ENCODE measurements at regions not wholly inside any gene's neighbourhood (a gene's known extent, or its start where the extent isn't known, plus 50 kb on each side); places are given as distances from the start of the nearest gene placed in this dataset.

GRCh38 chr9:73855206-73855605 lies 641.9 kb upstream of the RORB start:
- no peak overlapping the region for H4K8ac ChIP-seq (ENCODE audit: low read depth in 2 of 2, low read length in 2 of 2)
- no peaks in the 10 kb centered on the region for H3K36me3 ChIP-seq (ENCODE audit: control insufficient read depth, insufficient read depth, low read length)
- H3K4me2 ChIP-seq (ENCODE audit: low read depth, low read length) = no peak overlapping the region
- no peaks in the 10 kb centered on the region for H3K79me1 ChIP-seq (ENCODE audit: low read depth in 1 of 2, low read length in 2 of 2)
- H4K5ac ChIP-seq (ENCODE audit: low read depth, low read length) = no peak overlapping the region
- H3K9ac ChIP-seq (ENCODE audit: low read depth, low read length) = no peak overlapping the region
- no peaks in the 10 kb centered on the region for H3K27me3 ChIP-seq (ENCODE audit: control insufficient read depth, insufficient read depth, low read length)
- ChIA-PET CTCF (no interaction called here), POLR2A (ENCODE audit: unreplicated experiment) (no interaction called here)
- intact Hi-C loops (cut with micrococcal nuclease) (no loop called here), dilution Hi-C loops (cut with HindIII; ENCODE audit: low sequenced_read_pairs, unreplicated experiment) (no loop called here), in situ Hi-C loops (cut with MboI; ENCODE audit: low sequenced_read_pairs) (no loop called here)
- H2BK20ac ChIP-seq (ENCODE audit: low read depth, low read length) = no peak overlapping the region
- ATAC-seq (ENCODE audit: low read depth) = no peak
- DNase-seq = no peak
- H2AFZ ChIP-seq (replicated peaks; ENCODE audit: low read length, poor library complexity) = no peak overlapping the region
- no peak overlapping the region for H2AK5ac ChIP-seq (ENCODE audit: low read depth, low read length)
- no peak overlapping the region for H4K91ac ChIP-seq (ENCODE audit: insufficient read depth, low read depth, low read length)
- H2BK5ac ChIP-seq (ENCODE audit: low read depth, low read length, poor library complexity, severe bottlenecking) = no peak overlapping the region
- no peak overlapping the region for H3K14ac ChIP-seq (replicated peaks; ENCODE audit: low read depth, low read length)
- no peak overlapping the region for H3K4me3 ChIP-seq (ENCODE audit: insufficient read depth, low read depth, low read length)
- no peaks in the 10 kb centered on the region for H3K9me3 ChIP-seq (ENCODE audit: control insufficient read depth, insufficient read depth, low read length)
- no peaks in the 10 kb centered on the region for H3K9me1 ChIP-seq (ENCODE audit: insufficient read depth, low read length)
- no peak overlapping the region for H2AK9ac ChIP-seq (replicated peaks; ENCODE audit: low read depth, low read length, poor library complexity)
- no peaks in the 10 kb centered on the region for H3K4me1 ChIP-seq (ENCODE audit: control insufficient read depth, insufficient read depth, low read length)
- TF ChIP-seq MXI1 (IDR thresholded peaks at IDR 0.05; ENCODE audit: borderline replicate concordance, low read depth, low read length) = no peak
- no peak for TF ChIP-seq BHLHE40 (IDR thresholded peaks at IDR 0.05; ENCODE audit: low read depth, low read length)
- no peak for TF ChIP-seq NFE2L2 (IDR thresholded peaks at IDR 0.05; ENCODE audit: low read depth, low read length)
- H2BK120ac ChIP-seq (ENCODE audit: low read depth, low read length) = no peak overlapping the region
- H4K20me1 ChIP-seq (ENCODE audit: insufficient read depth, low read length) = no peaks in the 10 kb centered on the region
- no peak overlapping the region for H3K4ac ChIP-seq (ENCODE audit: low read depth, low read length)
- no TSS peak for BruUV-seq (replicated peaks)
- no peak overlapping the region for H3K27ac ChIP-seq (ENCODE audit: insufficient read depth, low read length)
- no peak overlapping the region for H3K23ac ChIP-seq (ENCODE audit: low read depth, low read length)
- H3K56ac ChIP-seq (ENCODE audit: extremely low read depth, insufficient read depth, low read length) = no peak overlapping the region
- H3K18ac ChIP-seq (ENCODE audit: low read depth, low read length) = no peak overlapping the region
- no peak overlapping the region for H2BK15ac ChIP-seq (ENCODE audit: low read depth, low read length)

Data from IMR-90 (cell line).